Breast epithelium (tissue), 4 donors: ENCODE measurements at regions not wholly inside any gene's neighbourhood (a gene's known extent, or its start where the extent isn't known, plus 50 kb on each side); places are given as distances from the start of the nearest gene placed in this dataset.

Experiments used
- DNase-seq, 2 donors: peaks; one replicate each; pipeline ENCODE4 v3.0.0-alpha.2; 2019; ENCODE audit warnings: low spot score in 2 of 2
- H3K27ac ChIP-seq, 2 donors: fragments of 200-600 bp; sonication (generic) in 1 of 2; one replicate each; pipeline ENCODE4 v1.5.1; 2016 to 2019; ENCODE audit warnings: mild to moderate bottlenecking in 1 of 2
- H3K27me3 ChIP-seq, 2 donors: fragments of 200-600 bp; sonication (generic) in 1 of 2; one replicate each; pipeline versions ENCODE4 v1.5.1 to v1.6.0; 2017 to 2019; ENCODE audit warnings: control low read depth in 1 of 2, mild to moderate bottlenecking in 1 of 2
- H3K36me3 ChIP-seq: fragments of 200-600 bp; one replicate; pipeline ENCODE4 v1.5.1; 2019
- H3K4me1 ChIP-seq, 2 donors: fragments of 200-600 bp; sonication (generic); one replicate each; pipeline ENCODE4 v1.5.1; 2016 to 2019; ENCODE audit warnings: control low read depth in 1 of 2
- H3K4me3 ChIP-seq, 3 donors: fragments of 200-600 bp; sonication (generic); 1 replicate in 2 of 3; 2 replicates in 1 of 3; pipeline ENCODE4 v1.5.1; 2016 to 2019; ENCODE audit warnings: mild to moderate bottlenecking in 3 of 3, moderate library complexity in 2 of 3
- H3K9me3 ChIP-seq, 2 donors: fragments of 200-600 bp; sonication (generic) in 1 of 2; one replicate each; pipeline ENCODE4 v1.5.1; 2016 to 2019; ENCODE audit warnings: control low read depth in 1 of 2
- CTCF ChIP-seq, 3 donors: fragments of 450-650 bp; IDR thresholded peaks; one replicate each; pipeline ENCODE4 v1.5.1; 2016 to 2017; ENCODE audit warnings: antibody characterized with exemption in 3 of 3, mild to moderate bottlenecking in 3 of 3, moderate library complexity in 3 of 3
- POLR2A ChIP-seq: fragments of 450-650 bp; IDR thresholded peaks from one replicate; pipeline ENCODE4 v1.6.1; 2016; ENCODE audit warnings: antibody characterized with exemption, mild to moderate bottlenecking, moderate library complexity
- POLR2AphosphoS5 ChIP-seq, 3 donors: sonication (generic); formaldehyde crosslinking; IDR thresholded peaks; one replicate each; pipeline ENCODE4 v1.6.1; 2017; ENCODE audit warnings: antibody characterized with exemption in 3 of 3
- intact Hi-C: fragments of 100-400 bp; cut with DNase I; formaldehyde crosslinking; loops from one replicate; pipeline ENCODE4 v1.15.1; 2023; ENCODE audit warnings: low total_unique reads

- H3K9me3 ChIP-seq: no peaks in the 10 kb centered on the region
- TF ChIP-seq POLR2A: no peak
- no peak for TF ChIP-seq CTCF (IDR thresholded peaks at IDR 0.05)
- TF ChIP-seq POLR2AphosphoS5 (IDR thresholded peaks at IDR 0.05): no peak
- no peaks in the 10 kb centered on the region for H3K27me3 ChIP-seq
- H3K4me3 ChIP-seq: no peak overlapping the region
- intact Hi-C loops: no loop called here
- H3K36me3 ChIP-seq: no peaks in the 10 kb centered on the region
- H3K27ac ChIP-seq: no peak overlapping the region
- no peaks in the 10 kb centered on the region for H3K4me1 ChIP-seq
- no peak for DNase-seq
These were observed 417.2 kb downstream of the QKI start for GRCh38 chr6:163831736-163832135.

DNA sequence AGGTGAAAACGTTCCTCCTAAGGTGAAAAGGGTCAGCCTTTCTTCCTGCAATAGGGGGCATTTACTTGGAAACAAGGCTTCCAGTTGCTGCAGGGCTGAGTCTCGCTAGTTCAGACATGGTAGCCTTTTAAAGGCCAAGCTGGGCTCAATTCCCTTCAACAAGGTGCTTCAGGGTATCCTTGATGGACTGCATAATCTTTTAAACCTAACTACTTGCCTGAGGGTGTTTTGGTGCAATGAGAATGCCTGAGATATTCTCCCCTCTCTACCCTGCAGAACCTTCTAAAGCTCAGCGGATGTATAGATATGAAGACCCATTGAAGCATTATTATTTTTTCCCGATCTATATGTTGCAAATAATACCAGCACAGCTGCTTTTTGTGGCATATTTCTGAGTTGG is 416.1 kb downstream of the QKI start:
- H3K4me3 ChIP-seq: no peak overlapping the region
- no peak overlapping the region for H3K27ac ChIP-seq
- TF ChIP-seq POLR2A (no peak), CTCF (IDR thresholded peaks at IDR 0.05) (no peak), POLR2AphosphoS5 (IDR thresholded peaks at IDR 0.05) (no peak)
- no peaks in the 10 kb centered on the region for H3K4me1 ChIP-seq
- H3K36me3 ChIP-seq: no peaks in the 10 kb centered on the region
- H3K27me3 ChIP-seq: no peaks in the 10 kb centered on the region
- H3K9me3 ChIP-seq: no peaks in the 10 kb centered on the region
- intact Hi-C loops: no loop called here
- DNase-seq: no peak

DNA sequence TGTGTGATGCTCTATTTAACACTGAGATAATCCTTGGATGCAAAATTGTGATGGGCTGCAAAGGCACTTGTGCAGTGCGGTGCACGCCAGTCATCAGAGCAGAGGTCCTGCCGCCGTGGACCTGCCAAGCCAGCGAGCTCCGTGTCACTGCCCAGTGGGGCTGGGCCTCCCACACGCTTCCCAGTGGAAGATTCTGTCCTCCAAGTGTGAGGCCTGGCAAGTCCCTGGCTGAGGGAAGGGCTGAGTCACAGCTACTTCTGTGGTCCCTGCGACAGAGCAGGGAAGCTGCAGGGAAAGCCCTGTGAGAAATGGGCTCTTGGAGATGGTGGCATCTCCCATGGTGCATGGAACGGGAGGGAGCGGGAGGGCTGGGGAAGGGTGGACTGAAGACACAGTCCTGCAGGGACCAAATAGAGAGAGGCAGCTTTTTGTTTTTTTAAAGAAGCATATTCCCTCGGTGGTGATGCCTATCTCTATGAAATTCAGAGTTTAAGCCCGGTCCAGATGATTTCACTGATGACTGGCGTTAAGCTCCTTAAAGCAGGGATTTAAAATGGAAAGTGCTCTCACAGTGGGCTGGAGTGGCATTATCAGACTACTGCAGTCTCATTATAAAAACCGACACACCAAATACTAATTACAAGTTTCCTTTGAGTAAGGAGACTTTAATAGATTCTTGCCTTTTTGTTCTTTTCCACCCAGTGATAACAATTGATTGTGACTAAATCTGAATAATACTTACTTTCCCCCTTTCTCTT is 413.7 kb downstream of the QKI start:
- no peaks in the 10 kb centered on the region for H3K4me1 ChIP-seq
- no peak overlapping the region for H3K27ac ChIP-seq
- no peaks in the 10 kb centered on the region for H3K27me3 ChIP-seq
- no peak for TF ChIP-seq CTCF (IDR thresholded peaks at IDR 0.05)
- no peak for TF ChIP-seq POLR2A
- TF ChIP-seq POLR2AphosphoS5 (IDR thresholded peaks at IDR 0.05): no peak
- no peak overlapping the region for H3K4me3 ChIP-seq
- no peaks in the 10 kb centered on the region for H3K9me3 ChIP-seq
- no peaks in the 10 kb centered on the region for H3K36me3 ChIP-seq
- intact Hi-C loops: no loop called here
- DNase-seq: no peak

DNA sequence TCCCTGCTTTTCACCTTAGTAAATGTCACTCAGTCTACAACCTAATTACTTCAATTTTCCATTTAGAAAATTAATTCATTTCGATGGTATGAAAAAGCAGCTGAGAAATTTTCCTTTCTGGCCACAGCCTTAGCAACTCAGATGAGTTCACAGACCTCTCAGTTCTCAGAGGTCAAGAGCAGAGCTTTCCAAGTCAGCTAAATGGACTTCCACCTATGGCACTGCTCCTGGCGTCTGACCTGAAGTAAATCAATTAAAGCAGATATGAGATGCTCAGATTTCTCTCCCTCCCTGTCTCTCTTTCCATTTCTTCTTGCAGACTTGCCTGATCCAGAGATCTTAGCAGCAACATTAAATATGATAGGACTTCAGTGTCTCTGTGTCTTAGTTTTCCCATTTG is 412.6 kb downstream of the QKI start:
- Histone ChIP-seq H3K4me3 (no peak overlapping the region), H3K27me3 (no peaks in the 10 kb centered on the region), H3K9me3 (no peaks in the 10 kb centered on the region), H3K27ac (no peak overlapping the region), H3K36me3 (no peaks in the 10 kb centered on the region), H3K4me1 (no peaks in the 10 kb centered on the region)
- TF ChIP-seq POLR2AphosphoS5 (IDR thresholded peaks at IDR 0.05) (no peak), POLR2A (no peak), CTCF (IDR thresholded peaks at IDR 0.05) (no peak)
- intact Hi-C loops: no loop called here
- DNase-seq: no peak

GRCh38 chr6:163826629-163827028 is 412.1 kb downstream of the QKI start:
- Histone ChIP-seq H3K9me3 (no peaks in the 10 kb centered on the region), H3K36me3 (no peaks in the 10 kb centered on the region), H3K27me3 (no peaks in the 10 kb centered on the region), H3K4me3 (no peak overlapping the region), H3K27ac (no peak overlapping the region), H3K4me1 (no peaks in the 10 kb centered on the region)
- intact Hi-C loops: no loop called here
- no peak for DNase-seq
- TF ChIP-seq CTCF (IDR thresholded peaks at IDR 0.05) (no peak), POLR2AphosphoS5 (IDR thresholded peaks at IDR 0.05) (no peak), POLR2A (no peak)
